ENCODE measurements at regions not wholly inside any gene's neighbourhood (a gene's known extent, or its start where the extent isn't known, plus 50 kb on each side); places are given as distances from the start of the nearest gene placed in this dataset.

- dilution Hi-C loops (cut with MboI; ENCODE audit: extremely low pct_ligation_motif_present, low sequenced_read_pairs), result no loop called here
These were observed 781.9 kb upstream of the MGAT4C start for GRCh38 chr12:87038098-87038497.

DNA sequence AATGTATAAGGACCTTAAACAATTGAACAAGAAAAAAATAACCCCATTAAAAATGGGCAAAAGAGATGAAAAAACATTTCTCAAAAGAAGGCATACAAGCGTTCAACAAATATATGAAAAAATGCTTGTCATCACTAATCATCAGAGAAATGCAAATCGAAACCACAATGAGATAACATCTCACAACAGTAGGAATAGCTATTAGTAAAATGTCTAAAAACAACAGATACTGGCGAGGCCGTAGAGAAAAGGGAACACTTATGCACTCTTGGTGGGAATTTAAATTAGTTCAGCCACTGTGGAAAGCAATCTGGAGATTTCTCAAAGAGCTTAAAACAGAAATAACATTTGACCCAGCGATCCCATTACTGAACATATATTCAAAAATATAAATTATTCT, 769.8 kb upstream of the MGAT4C start:
- H3K9me1 ChIP-seq (replicated peaks; ENCODE audit: control insufficient read depth, extremely low read depth, insufficient read depth, low read length), result no peaks in the 10 kb centered on the region
- intact Hi-C loops (cut with micrococcal nuclease), result no loop called here
- no peak for DNase-seq (ENCODE audit: low read depth, low spot score)
- no peaks in the 10 kb centered on the region for H3K36me3 ChIP-seq (ENCODE audit: control insufficient read depth in 2 of 2, extremely low read depth in 1 of 2, insufficient read depth in 2 of 2, low read length in 2 of 2)
- H3K27ac ChIP-seq (ENCODE audit: insufficient read depth, low read depth, low read length), result no peak overlapping the region
- H3K4me3 ChIP-seq (replicated peaks in 1 of 3; ENCODE audit: insufficient read depth in 1 of 3, low read depth in 1 of 3, low read length in 3 of 3), result no peak overlapping the region
- no peaks in the 10 kb centered on the region for H3K79me2 ChIP-seq (ENCODE audit: control insufficient read depth, insufficient read depth, low read length)
- dilution Hi-C loops (cut with MboI; ENCODE audit: extremely low pct_ligation_motif_present, low sequenced_read_pairs), result no loop called here
- ChIA-PET POLR2A (no interaction called here), CTCF (interaction anchor here (0.8 to 1.4 kb wide), 3 partner anchors 10 to 20 kb away, joined by 3 read pairs; no protein-coding TSS in a partner anchor)
- H3K27me3 ChIP-seq (ENCODE audit: control insufficient read depth in 2 of 2, insufficient read depth in 2 of 2, low read length in 2 of 2), result no peaks in the 10 kb centered on the region
- TF ChIP-seq, protein P1, sequence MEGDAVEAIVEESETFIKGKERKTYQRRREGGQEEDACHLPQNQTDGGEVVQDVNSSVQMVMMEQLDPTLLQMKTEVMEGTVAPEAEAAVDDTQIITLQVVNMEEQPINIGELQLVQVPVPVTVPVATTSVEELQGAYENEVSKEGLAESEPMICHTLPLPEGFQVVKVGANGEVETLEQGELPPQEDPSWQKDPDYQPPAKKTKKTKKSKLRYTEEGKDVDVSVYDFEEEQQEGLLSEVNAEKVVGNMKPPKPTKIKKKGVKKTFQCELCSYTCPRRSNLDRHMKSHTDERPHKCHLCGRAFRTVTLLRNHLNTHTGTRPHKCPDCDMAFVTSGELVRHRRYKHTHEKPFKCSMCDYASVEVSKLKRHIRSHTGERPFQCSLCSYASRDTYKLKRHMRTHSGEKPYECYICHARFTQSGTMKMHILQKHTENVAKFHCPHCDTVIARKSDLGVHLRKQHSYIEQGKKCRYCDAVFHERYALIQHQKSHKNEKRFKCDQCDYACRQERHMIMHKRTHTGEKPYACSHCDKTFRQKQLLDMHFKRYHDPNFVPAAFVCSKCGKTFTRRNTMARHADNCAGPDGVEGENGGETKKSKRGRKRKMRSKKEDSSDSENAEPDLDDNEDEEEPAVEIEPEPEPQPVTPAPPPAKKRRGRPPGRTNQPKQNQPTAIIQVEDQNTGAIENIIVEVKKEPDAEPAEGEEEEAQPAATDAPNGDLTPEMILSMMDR (IDR thresholded peaks at IDR 0.05; ENCODE audit: extremely low read depth in 1 of 2, insufficient read depth in 1 of 2, low read depth in 1 of 2, low read length in 2 of 2), result no peak
- no peaks in the 10 kb centered on the region for H3K4me1 ChIP-seq (ENCODE audit: control insufficient read depth, extremely low read depth, insufficient read depth, low read length)
- no peak overlapping the region for H2AFZ ChIP-seq (ENCODE audit: low read depth, low read length)
- no peaks in the 10 kb centered on the region for H4K20me1 ChIP-seq (replicated peaks; ENCODE audit: control insufficient read depth, extremely low read depth, insufficient read depth, low read length)
- no TSS peak for BruUV-seq (replicated peaks)
- H3K9ac ChIP-seq (replicated peaks; ENCODE audit: extremely low read depth, insufficient read depth, low read length), result no peak overlapping the region
- FAIRE-seq, result no peak
- no peaks in the 10 kb centered on the region for H3K9me3 ChIP-seq (replicated peaks; ENCODE audit: control insufficient read depth, insufficient read depth, low read length)
- no peak overlapping the region for H3K4me2 ChIP-seq (ENCODE audit: insufficient read depth, low read length)

More at GRCh38 chr12:87038098-87038497, 781.9 kb upstream of the MGAT4C start:
- DNase-seq (ENCODE audit: low read depth, low spot score) (no peak), FAIRE-seq (no peak)
- Histone ChIP-seq H3K4me3 (replicated peaks in 1 of 3; ENCODE audit: insufficient read depth in 1 of 3, low read depth in 1 of 3, low read length in 3 of 3) (no peak overlapping the region), H3K4me2 (ENCODE audit: insufficient read depth, low read length) (no peak overlapping the region), H3K9me3 (replicated peaks; ENCODE audit: control insufficient read depth, insufficient read depth, low read length) (no peaks in the 10 kb centered on the region), H3K9me1 (replicated peaks; ENCODE audit: control insufficient read depth, extremely low read depth, insufficient read depth, low read length) (no peaks in the 10 kb centered on the region), H3K27me3 (ENCODE audit: control insufficient read depth in 2 of 2, insufficient read depth in 2 of 2, low read length in 2 of 2) (no peaks in the 10 kb centered on the region), H3K36me3 (ENCODE audit: control insufficient read depth in 2 of 2, extremely low read depth in 1 of 2, insufficient read depth in 2 of 2, low read length in 2 of 2) (no peaks in the 10 kb centered on the region), H3K27ac (ENCODE audit: insufficient read depth, low read depth, low read length) (no peak overlapping the region), H3K79me2 (ENCODE audit: control insufficient read depth, insufficient read depth, low read length) (no peaks in the 10 kb centered on the region), H3K4me1 (ENCODE audit: control insufficient read depth, extremely low read depth, insufficient read depth, low read length) (no peaks in the 10 kb centered on the region), H2AFZ (ENCODE audit: low read depth, low read length) (no peak overlapping the region), H3K9ac (replicated peaks; ENCODE audit: extremely low read depth, insufficient read depth, low read length) (no peak overlapping the region), H4K20me1 (replicated peaks; ENCODE audit: control insufficient read depth, extremely low read depth, insufficient read depth, low read length) (no peaks in the 10 kb centered on the region)
- ChIA-PET CTCF (no interaction called here), POLR2A (no interaction called here)
- TF ChIP-seq MYC (IDR thresholded peaks at IDR 0.05; ENCODE audit: low read depth, low read length) (no peak), EZH2 (IDR thresholded peaks at IDR 0.05; ENCODE audit: borderline replicate concordance, low read depth, low read length, severe bottlenecking) (no peak), JUN (IDR thresholded peaks at IDR 0.05; ENCODE audit: borderline replicate concordance, insufficient read depth, insufficient read length, low read depth) (no peak), GATA2 (IDR thresholded peaks at IDR 0.05; ENCODE audit: insufficient read depth, insufficient read length, low read depth, low read length) (no peak)
- intact Hi-C loops (cut with micrococcal nuclease), result no loop called here
- BruUV-seq (replicated peaks), result no TSS peak

All from endothelial cell of umbilical vein (primary cell).